ENCODE measurements at regions not wholly inside any gene's neighbourhood (a gene's known extent, or its start where the extent isn't known, plus 50 kb on each side); places are given as distances from the start of the nearest gene placed in this dataset.

DNA sequence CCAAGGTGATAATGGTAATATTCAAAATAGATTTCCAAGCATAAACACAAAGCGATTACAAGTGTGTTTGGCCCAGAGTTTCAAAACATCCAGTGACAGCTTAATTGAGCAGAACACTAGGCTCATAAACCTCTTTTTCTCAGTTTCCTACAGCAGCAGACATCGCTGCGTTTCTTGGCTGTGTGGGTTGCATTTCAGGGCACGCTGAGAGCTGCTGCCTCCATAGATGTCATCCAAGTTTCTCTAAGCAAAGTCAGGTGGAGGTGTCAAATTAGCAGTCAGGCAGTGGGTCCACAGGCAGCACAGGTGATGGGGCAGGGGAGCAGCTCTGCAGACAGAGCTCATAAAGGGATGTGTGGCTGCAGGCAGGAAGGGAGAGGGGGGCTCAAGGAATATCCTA lies 50.5 kb upstream of the COL13A1 start:
- TF ChIP-seq, protein P1, sequence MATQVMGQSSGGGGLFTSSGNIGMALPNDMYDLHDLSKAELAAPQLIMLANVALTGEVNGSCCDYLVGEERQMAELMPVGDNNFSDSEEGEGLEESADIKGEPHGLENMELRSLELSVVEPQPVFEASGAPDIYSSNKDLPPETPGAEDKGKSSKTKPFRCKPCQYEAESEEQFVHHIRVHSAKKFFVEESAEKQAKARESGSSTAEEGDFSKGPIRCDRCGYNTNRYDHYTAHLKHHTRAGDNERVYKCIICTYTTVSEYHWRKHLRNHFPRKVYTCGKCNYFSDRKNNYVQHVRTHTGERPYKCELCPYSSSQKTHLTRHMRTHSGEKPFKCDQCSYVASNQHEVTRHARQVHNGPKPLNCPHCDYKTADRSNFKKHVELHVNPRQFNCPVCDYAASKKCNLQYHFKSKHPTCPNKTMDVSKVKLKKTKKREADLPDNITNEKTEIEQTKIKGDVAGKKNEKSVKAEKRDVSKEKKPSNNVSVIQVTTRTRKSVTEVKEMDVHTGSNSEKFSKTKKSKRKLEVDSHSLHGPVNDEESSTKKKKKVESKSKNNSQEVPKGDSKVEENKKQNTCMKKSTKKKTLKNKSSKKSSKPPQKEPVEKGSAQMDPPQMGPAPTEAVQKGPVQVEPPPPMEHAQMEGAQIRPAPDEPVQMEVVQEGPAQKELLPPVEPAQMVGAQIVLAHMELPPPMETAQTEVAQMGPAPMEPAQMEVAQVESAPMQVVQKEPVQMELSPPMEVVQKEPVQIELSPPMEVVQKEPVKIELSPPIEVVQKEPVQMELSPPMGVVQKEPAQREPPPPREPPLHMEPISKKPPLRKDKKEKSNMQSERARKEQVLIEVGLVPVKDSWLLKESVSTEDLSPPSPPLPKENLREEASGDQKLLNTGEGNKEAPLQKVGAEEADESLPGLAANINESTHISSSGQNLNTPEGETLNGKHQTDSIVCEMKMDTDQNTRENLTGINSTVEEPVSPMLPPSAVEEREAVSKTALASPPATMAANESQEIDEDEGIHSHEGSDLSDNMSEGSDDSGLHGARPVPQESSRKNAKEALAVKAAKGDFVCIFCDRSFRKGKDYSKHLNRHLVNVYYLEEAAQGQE (IDR thresholded peaks at IDR 0.05; ENCODE audit: insufficient read depth in 1 of 2, low read depth in 2 of 2, low read length in 1 of 2): no peak
- TF ChIP-seq, protein P2, sequence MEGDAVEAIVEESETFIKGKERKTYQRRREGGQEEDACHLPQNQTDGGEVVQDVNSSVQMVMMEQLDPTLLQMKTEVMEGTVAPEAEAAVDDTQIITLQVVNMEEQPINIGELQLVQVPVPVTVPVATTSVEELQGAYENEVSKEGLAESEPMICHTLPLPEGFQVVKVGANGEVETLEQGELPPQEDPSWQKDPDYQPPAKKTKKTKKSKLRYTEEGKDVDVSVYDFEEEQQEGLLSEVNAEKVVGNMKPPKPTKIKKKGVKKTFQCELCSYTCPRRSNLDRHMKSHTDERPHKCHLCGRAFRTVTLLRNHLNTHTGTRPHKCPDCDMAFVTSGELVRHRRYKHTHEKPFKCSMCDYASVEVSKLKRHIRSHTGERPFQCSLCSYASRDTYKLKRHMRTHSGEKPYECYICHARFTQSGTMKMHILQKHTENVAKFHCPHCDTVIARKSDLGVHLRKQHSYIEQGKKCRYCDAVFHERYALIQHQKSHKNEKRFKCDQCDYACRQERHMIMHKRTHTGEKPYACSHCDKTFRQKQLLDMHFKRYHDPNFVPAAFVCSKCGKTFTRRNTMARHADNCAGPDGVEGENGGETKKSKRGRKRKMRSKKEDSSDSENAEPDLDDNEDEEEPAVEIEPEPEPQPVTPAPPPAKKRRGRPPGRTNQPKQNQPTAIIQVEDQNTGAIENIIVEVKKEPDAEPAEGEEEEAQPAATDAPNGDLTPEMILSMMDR (IDR thresholded peaks at IDR 0.05): no peak
- TF ChIP-seq POLR2AphosphoS5 (IDR thresholded peaks at IDR 0.05; ENCODE audit: low read depth, low read length): no peak

Measured in Panc1 (cell line).